ENCODE measurements at regions not wholly inside any gene's neighbourhood (a gene's known extent, or its start where the extent isn't known, plus 50 kb on each side); places are given as distances from the start of the nearest gene placed in this dataset.

GRCh38 chr7:88095-88926 is 104.1 kb upstream of the FAM20C start:
- peaks cover 16% of the 10 kb centered on the region; the same call in 1 of the 2 replicates for H3K27me3 ChIP-seq (ENCODE audit: insufficient read depth, low read depth)
- H3K4me2 ChIP-seq, result no peak overlapping the region
- no peak overlapping the region for H3K9ac ChIP-seq
- no peak overlapping the region for H2AFZ ChIP-seq (ENCODE audit: low read depth)
- no peak overlapping the region for H3K27ac ChIP-seq
- no peaks in the 10 kb centered on the region for H4K20me1 ChIP-seq (ENCODE audit: insufficient read depth)
- H3K4me1 ChIP-seq (ENCODE audit: low read depth, poor library complexity, severe bottlenecking), result no peaks in the 10 kb centered on the region
- H3K79me2 ChIP-seq (ENCODE audit: insufficient read depth, low read depth), result no peaks in the 10 kb centered on the region
- H3K4me3 ChIP-seq (IDR thresholded peaks at IDR 0.05; ENCODE audit: insufficient read depth, low read depth, low read length), result no peak overlapping the region
- no peak for TF ChIP-seq CTCF (conservative IDR thresholded peaks at IDR 0.05; ENCODE audit: low read depth, low read length)
- H3K36me3 ChIP-seq (ENCODE audit: insufficient read depth), result no peaks in the 10 kb centered on the region

GRCh38 chr7:88927-89231 is 103.5 kb upstream of the FAM20C start:
- Histone ChIP-seq H4K20me1 (ENCODE audit: insufficient read depth) (no peaks in the 10 kb centered on the region), H3K36me3 (ENCODE audit: insufficient read depth) (no peaks in the 10 kb centered on the region), H3K9ac (no peak overlapping the region), H3K4me1 (ENCODE audit: low read depth, poor library complexity, severe bottlenecking) (no peaks in the 10 kb centered on the region), H2AFZ (ENCODE audit: low read depth) (no peak overlapping the region), H3K79me2 (ENCODE audit: insufficient read depth, low read depth) (no peaks in the 10 kb centered on the region), H3K27ac (no peak overlapping the region), H3K27me3 (ENCODE audit: insufficient read depth, low read depth) (peaks cover 11% of the 10 kb centered on the region; the same call in 1 of the 2 replicates), H3K4me3 (IDR thresholded peaks at IDR 0.05; ENCODE audit: insufficient read depth, low read depth, low read length) (no peak overlapping the region), H3K4me2 (no peak overlapping the region)
- TF ChIP-seq CTCF (conservative IDR thresholded peaks at IDR 0.05; ENCODE audit: low read depth, low read length), result no peak

- H3K4me2 ChIP-seq, result no peak overlapping the region
- TF ChIP-seq CTCF (conservative IDR thresholded peaks at IDR 0.05; ENCODE audit: low read depth, low read length), result no peak
- no peaks in the 10 kb centered on the region for H3K4me1 ChIP-seq (ENCODE audit: low read depth, poor library complexity, severe bottlenecking)
Measured at GRCh38 chr7:89232-90019, 102.9 kb upstream of the FAM20C start.

GRCh38 chr7:90111-91063 is 102.0 kb upstream of the FAM20C start:
- peaks cover 21% of the 10 kb centered on the region; the same call in 1 of the 2 replicates for H3K27me3 ChIP-seq (ENCODE audit: insufficient read depth, low read depth)
- no peak overlapping the region for H3K27ac ChIP-seq
- no peak overlapping the region for H3K4me3 ChIP-seq (IDR thresholded peaks at IDR 0.05; ENCODE audit: insufficient read depth, low read depth, low read length)
- no peaks in the 10 kb centered on the region for H3K36me3 ChIP-seq (ENCODE audit: insufficient read depth)
- no peaks in the 10 kb centered on the region for H3K79me2 ChIP-seq (ENCODE audit: insufficient read depth, low read depth)
- H3K4me2 ChIP-seq, result no peak overlapping the region
- TF ChIP-seq CTCF (conservative IDR thresholded peaks at IDR 0.05; ENCODE audit: low read depth, low read length), result no peak
- H3K9ac ChIP-seq, result no peak overlapping the region
- H4K20me1 ChIP-seq (ENCODE audit: insufficient read depth), result no peaks in the 10 kb centered on the region
- no peaks in the 10 kb centered on the region for H3K4me1 ChIP-seq (ENCODE audit: low read depth, poor library complexity, severe bottlenecking)
- no peak overlapping the region for H2AFZ ChIP-seq (ENCODE audit: low read depth)

More at GRCh38 chr7:89232-90019, 102.9 kb upstream of the FAM20C start:
- no peak overlapping the region for H3K4me3 ChIP-seq (IDR thresholded peaks at IDR 0.05; ENCODE audit: insufficient read depth, low read depth, low read length)
- H3K27me3 ChIP-seq (ENCODE audit: insufficient read depth, low read depth), result peaks cover 13% of the 10 kb centered on the region; the same call in 1 of the 2 replicates
- H3K79me2 ChIP-seq (ENCODE audit: insufficient read depth, low read depth), result no peaks in the 10 kb centered on the region
- H3K36me3 ChIP-seq (ENCODE audit: insufficient read depth), result no peaks in the 10 kb centered on the region
- H4K20me1 ChIP-seq (ENCODE audit: insufficient read depth), result no peaks in the 10 kb centered on the region
- H2AFZ ChIP-seq (ENCODE audit: low read depth), result no peak overlapping the region
- no peak overlapping the region for H3K27ac ChIP-seq
- no peak overlapping the region for H3K9ac ChIP-seq

All from KMS-11 (cell line).